ENCODE measurements at regions not wholly inside any gene's neighbourhood (a gene's known extent, or its start where the extent isn't known, plus 50 kb on each side); places are given as distances from the start of the nearest gene placed in this dataset.

- H3K27me3 Mint-ChIP-seq, result peaks cover 0 to 3% of the 10 kb centered on the region in 2 donors
- no peaks in the 10 kb centered on the region for H3K4me1 ChIP-seq (ENCODE audit: insufficient read depth, low read length)
- POLR2A ChIA-PET, result no interaction called here
These were observed 391.6 kb upstream of the RPS23 start for GRCh38 chr5:82669720-82670119.

GRCh38 chr5:82666312-82666711 is 388.2 kb upstream of the RPS23 start:
- no peaks in the 10 kb centered on the region for H3K36me3 Mint-ChIP-seq
- H3K4me1 Mint-ChIP-seq, result no peaks in the 10 kb centered on the region
- DNase-seq, result no peak
- H3K9me3 Mint-ChIP-seq, result no peaks in the 10 kb centered on the region
- H3K27me3 Mint-ChIP-seq, result peaks cover 0 to 3% of the 10 kb centered on the region in 2 donors
- POLR2A ChIA-PET, result no interaction called here
- H3K27ac ChIP-seq (ENCODE audit: low read depth, low read length), result no peak overlapping the region
- no peaks in the 10 kb centered on the region for H3K36me3 ChIP-seq (ENCODE audit: insufficient read depth, low read length)
- no peaks in the 10 kb centered on the region for H3K4me1 ChIP-seq (ENCODE audit: insufficient read depth, low read length)
- H3K9me3 ChIP-seq (ENCODE audit: low read length), result no peaks in the 10 kb centered on the region
- no peak overlapping the region for H3K4me3 Mint-ChIP-seq
- CTCF ChIA-PET, result no interaction called here
- no peaks in the 10 kb centered on the region for H3K27me3 ChIP-seq (ENCODE audit: insufficient read depth, low read length, poor library complexity, severe bottlenecking)
- H3K4me3 ChIP-seq (ENCODE audit: low read length), result no peak overlapping the region
- H3K27ac Mint-ChIP-seq, result no peak overlapping the region

More at GRCh38 chr5:82669720-82670119, 391.6 kb upstream of the RPS23 start:
- peaks cover 0 to 1% (median 0%) of the 10 kb centered on the region in 5 donors for H3K9me3 Mint-ChIP-seq
- DNase-seq, result no peak
- no peak overlapping the region for H3K4me3 Mint-ChIP-seq
- H3K4me3 ChIP-seq (ENCODE audit: low read length), result no peak overlapping the region
- no peaks in the 10 kb centered on the region for H3K36me3 ChIP-seq (ENCODE audit: insufficient read depth, low read length)
- H3K4me1 Mint-ChIP-seq, result no peaks in the 10 kb centered on the region
- no peaks in the 10 kb centered on the region for H3K36me3 Mint-ChIP-seq
- H3K27me3 ChIP-seq (ENCODE audit: insufficient read depth, low read length, poor library complexity, severe bottlenecking), result no peaks in the 10 kb centered on the region
- no peak overlapping the region for H3K27ac Mint-ChIP-seq
- H3K9me3 ChIP-seq (ENCODE audit: low read length), result no peaks in the 10 kb centered on the region
- no peak overlapping the region for H3K27ac ChIP-seq (ENCODE audit: low read depth, low read length)
- CTCF ChIA-PET, result no interaction called here

DNA sequence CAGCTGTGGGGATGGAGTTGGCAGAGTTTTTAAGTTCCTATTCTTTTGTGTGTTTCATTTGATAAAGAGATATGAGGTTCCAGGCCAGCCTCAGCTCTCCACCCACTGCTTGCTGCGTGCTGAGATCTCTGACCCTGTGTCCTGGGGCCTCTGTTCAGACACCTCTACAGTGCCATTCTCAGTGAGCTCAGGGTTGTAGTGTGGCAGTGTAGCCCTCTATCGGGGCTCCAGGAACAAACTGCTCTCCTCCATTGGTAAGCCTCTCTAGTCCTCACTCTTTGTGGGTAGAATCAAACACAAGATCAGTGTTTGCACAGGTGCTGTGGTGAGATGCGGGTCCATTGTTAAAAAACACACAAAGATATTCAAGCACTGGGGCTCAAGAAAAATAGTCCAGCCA is 386.6 kb upstream of the RPS23 start:
- POLR2A ChIA-PET, result no interaction called here
- H3K27me3 Mint-ChIP-seq, result peaks cover 0 to 2% of the 10 kb centered on the region in 2 donors

DNA sequence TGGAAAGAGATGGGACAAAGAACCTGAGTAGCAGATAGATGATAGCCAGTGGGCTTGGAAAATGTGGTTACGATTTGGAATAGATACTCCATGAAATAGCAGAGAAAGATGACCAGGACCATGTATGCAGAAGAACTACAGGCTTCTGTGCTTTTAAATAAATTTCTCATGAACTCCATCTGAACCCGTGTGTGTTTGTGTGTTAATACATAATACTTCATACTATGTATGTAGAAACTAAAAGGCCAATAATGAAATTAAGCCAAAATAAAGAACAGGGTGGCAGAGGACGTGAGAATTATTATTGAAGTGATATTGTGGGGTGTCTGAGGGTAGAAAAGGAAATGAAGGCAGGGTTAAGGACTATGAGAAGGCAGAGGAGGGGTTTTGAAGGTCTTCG is 385.1 kb upstream of the RPS23 start:
- Histone ChIP-seq H3K4me3 (ENCODE audit: low read length) (no peak overlapping the region), H3K27me3 (ENCODE audit: insufficient read depth, low read length, poor library complexity, severe bottlenecking) (no peaks in the 10 kb centered on the region), H3K36me3 (ENCODE audit: insufficient read depth, low read length) (no peaks in the 10 kb centered on the region), H3K27ac (ENCODE audit: low read depth, low read length) (no peak overlapping the region), H3K9me3 (ENCODE audit: low read length) (no peaks in the 10 kb centered on the region), H3K4me1 (ENCODE audit: insufficient read depth, low read length) (no peaks in the 10 kb centered on the region)
- no peaks in the 10 kb centered on the region for H3K9me3 Mint-ChIP-seq
- no peak overlapping the region for H3K4me3 Mint-ChIP-seq
- no peak for DNase-seq
- ChIA-PET POLR2A (no interaction called here), CTCF (no interaction called here)
- H3K27ac Mint-ChIP-seq, result no peak overlapping the region
- H3K27me3 Mint-ChIP-seq, result peaks cover 0 to 2% of the 10 kb centered on the region in 2 donors
- H3K36me3 Mint-ChIP-seq, result no peaks in the 10 kb centered on the region
- H3K4me1 Mint-ChIP-seq, result no peaks in the 10 kb centered on the region

More for the DNA sequence above, 386.6 kb upstream of the RPS23 start:
- Histone ChIP-seq H3K4me1 (ENCODE audit: insufficient read depth, low read length) (no peaks in the 10 kb centered on the region), H3K27me3 (ENCODE audit: insufficient read depth, low read length, poor library complexity, severe bottlenecking) (no peaks in the 10 kb centered on the region), H3K9me3 (ENCODE audit: low read length) (no peaks in the 10 kb centered on the region), H3K4me3 (ENCODE audit: low read length) (no peak overlapping the region), H3K36me3 (ENCODE audit: insufficient read depth, low read length) (no peaks in the 10 kb centered on the region), H3K27ac (ENCODE audit: low read depth, low read length) (no peak overlapping the region)
- CTCF ChIA-PET, result no interaction called here
- no peak overlapping the region for H3K4me3 Mint-ChIP-seq
- no peaks in the 10 kb centered on the region for H3K4me1 Mint-ChIP-seq
- no peaks in the 10 kb centered on the region for H3K9me3 Mint-ChIP-seq
- no peaks in the 10 kb centered on the region for H3K36me3 Mint-ChIP-seq
- no peak overlapping the region for H3K27ac Mint-ChIP-seq
- DNase-seq, result no peak

DNA sequence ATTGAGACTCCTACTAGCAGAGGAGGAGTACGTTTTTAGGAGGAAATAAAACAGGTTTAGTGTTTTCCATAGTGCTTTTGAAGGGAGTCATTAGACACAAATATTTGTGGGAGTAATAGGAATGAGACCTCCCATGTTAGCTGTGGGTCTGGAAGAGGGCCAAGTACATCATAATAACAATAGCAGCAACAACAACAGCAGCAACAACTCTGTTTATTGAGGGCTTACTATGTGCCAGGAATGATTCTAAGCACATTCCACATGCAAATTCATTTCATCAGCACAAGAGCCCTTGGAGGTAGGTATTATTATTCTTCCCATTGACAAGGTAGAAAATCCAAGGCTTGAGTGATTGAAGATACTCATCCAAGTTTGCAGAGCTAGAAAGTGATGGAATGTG is 384.2 kb upstream of the RPS23 start:
- no peak overlapping the region for H3K4me3 ChIP-seq (ENCODE audit: low read length)
- H3K9me3 Mint-ChIP-seq, result no peaks in the 10 kb centered on the region
- no peak overlapping the region for H3K27ac ChIP-seq (ENCODE audit: low read depth, low read length)
- ChIA-PET CTCF (no interaction called here), POLR2A (no interaction called here)
- DNase-seq, result no peak
- H3K4me1 Mint-ChIP-seq, result no peaks in the 10 kb centered on the region
- H3K27me3 ChIP-seq (ENCODE audit: insufficient read depth, low read length, poor library complexity, severe bottlenecking), result no peaks in the 10 kb centered on the region
- no peaks in the 10 kb centered on the region for H3K9me3 ChIP-seq (ENCODE audit: low read length)
- peaks cover 0 to 2% of the 10 kb centered on the region in 2 donors for H3K27me3 Mint-ChIP-seq
- H3K4me1 ChIP-seq (ENCODE audit: insufficient read depth, low read length), result no peaks in the 10 kb centered on the region
- H3K36me3 Mint-ChIP-seq, result no peaks in the 10 kb centered on the region
- no peaks in the 10 kb centered on the region for H3K36me3 ChIP-seq (ENCODE audit: insufficient read depth, low read length)
- H3K27ac Mint-ChIP-seq, result no peak overlapping the region
- no peak overlapping the region for H3K4me3 Mint-ChIP-seq

DNA sequence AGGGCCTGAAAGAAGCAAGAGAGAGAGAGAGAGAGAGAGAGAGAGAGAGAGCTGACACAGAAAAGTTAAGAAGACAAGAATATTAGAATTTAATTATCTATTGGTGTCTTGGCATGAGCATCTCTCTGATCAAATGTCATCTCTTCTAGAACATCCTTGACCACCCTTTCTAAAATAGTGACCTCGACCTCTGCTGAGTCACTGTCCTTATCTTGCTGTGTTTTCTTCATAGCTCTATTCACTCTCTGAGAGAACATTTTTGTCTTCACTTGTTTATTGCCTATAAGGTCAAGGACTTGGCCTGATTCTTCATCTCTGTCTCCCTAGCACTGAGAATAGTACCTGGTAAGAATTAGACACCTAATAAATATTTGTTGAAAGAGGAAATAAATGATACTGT is 383.8 kb upstream of the RPS23 start:
- Mint-ChIP-seq H3K4me3 (no peak overlapping the region), H3K36me3 (no peaks in the 10 kb centered on the region), H3K27ac (no peak overlapping the region), H3K9me3 (no peaks in the 10 kb centered on the region), H3K4me1 (no peaks in the 10 kb centered on the region), H3K27me3 (peaks cover 0 to 2% of the 10 kb centered on the region in 2 donors)
- Histone ChIP-seq H3K27me3 (ENCODE audit: insufficient read depth, low read length, poor library complexity, severe bottlenecking) (no peaks in the 10 kb centered on the region), H3K4me1 (ENCODE audit: insufficient read depth, low read length) (no peaks in the 10 kb centered on the region), H3K36me3 (ENCODE audit: insufficient read depth, low read length) (no peaks in the 10 kb centered on the region), H3K9me3 (ENCODE audit: low read length) (no peaks in the 10 kb centered on the region), H3K27ac (ENCODE audit: low read depth, low read length) (no peak overlapping the region), H3K4me3 (ENCODE audit: low read length) (no peak overlapping the region)
- POLR2A ChIA-PET, result no interaction called here
- CTCF ChIA-PET, result no interaction called here
- no peak for DNase-seq

- no peak overlapping the region for H3K4me3 Mint-ChIP-seq
- H3K9me3 ChIP-seq (ENCODE audit: low read length), result no peaks in the 10 kb centered on the region
- peaks cover 0 to 2% of the 10 kb centered on the region in 2 donors for H3K27me3 Mint-ChIP-seq
- no peaks in the 10 kb centered on the region for H3K4me1 ChIP-seq (ENCODE audit: insufficient read depth, low read length)
- no peaks in the 10 kb centered on the region for H3K9me3 Mint-ChIP-seq
- DNase-seq, result no peak
- H3K36me3 Mint-ChIP-seq, result no peaks in the 10 kb centered on the region
- no peak overlapping the region for H3K27ac ChIP-seq (ENCODE audit: low read depth, low read length)
- peaks cover 0 to 2% (median 0%) of the 10 kb centered on the region in 3 donors for H3K4me1 Mint-ChIP-seq
- ChIA-PET CTCF (no interaction called here), POLR2A (no interaction called here)
- no peak overlapping the region for H3K4me3 ChIP-seq (ENCODE audit: low read length)
- H3K36me3 ChIP-seq (ENCODE audit: insufficient read depth, low read length), result no peaks in the 10 kb centered on the region
- H3K27me3 ChIP-seq (ENCODE audit: insufficient read depth, low read length, poor library complexity, severe bottlenecking), result no peaks in the 10 kb centered on the region
- no peak overlapping the region for H3K27ac Mint-ChIP-seq
These were observed 383.3 kb upstream of the RPS23 start for GRCh38 chr5:82661462-82661861.

GRCh38 chr5:82659115-82659514 is 381.0 kb upstream of the RPS23 start:
- H3K36me3 ChIP-seq (ENCODE audit: insufficient read depth, low read length), result no peaks in the 10 kb centered on the region
- no peaks in the 10 kb centered on the region for H3K27me3 ChIP-seq (ENCODE audit: insufficient read depth, low read length, poor library complexity, severe bottlenecking)
- DNase-seq, result no peak
- Mint-ChIP-seq H3K4me3 (no peak overlapping the region), H3K27me3 (peaks cover 0 to 4% of the 10 kb centered on the region in 2 donors), H3K9me3 (no peaks in the 10 kb centered on the region), H3K36me3 (no peaks in the 10 kb centered on the region), H3K27ac (no peak overlapping the region), H3K4me1 (peaks cover 0 to 5% (median 0%) of the 10 kb centered on the region in 3 donors)
- CTCF ChIA-PET, result no interaction called here
- H3K4me1 ChIP-seq (ENCODE audit: insufficient read depth, low read length), result no peaks in the 10 kb centered on the region
- no peaks in the 10 kb centered on the region for H3K9me3 ChIP-seq (ENCODE audit: low read length)
- no peak overlapping the region for H3K4me3 ChIP-seq (ENCODE audit: low read length)
- H3K27ac ChIP-seq (ENCODE audit: low read depth, low read length), result no peak overlapping the region
- POLR2A ChIA-PET, result no interaction called here

DNA sequence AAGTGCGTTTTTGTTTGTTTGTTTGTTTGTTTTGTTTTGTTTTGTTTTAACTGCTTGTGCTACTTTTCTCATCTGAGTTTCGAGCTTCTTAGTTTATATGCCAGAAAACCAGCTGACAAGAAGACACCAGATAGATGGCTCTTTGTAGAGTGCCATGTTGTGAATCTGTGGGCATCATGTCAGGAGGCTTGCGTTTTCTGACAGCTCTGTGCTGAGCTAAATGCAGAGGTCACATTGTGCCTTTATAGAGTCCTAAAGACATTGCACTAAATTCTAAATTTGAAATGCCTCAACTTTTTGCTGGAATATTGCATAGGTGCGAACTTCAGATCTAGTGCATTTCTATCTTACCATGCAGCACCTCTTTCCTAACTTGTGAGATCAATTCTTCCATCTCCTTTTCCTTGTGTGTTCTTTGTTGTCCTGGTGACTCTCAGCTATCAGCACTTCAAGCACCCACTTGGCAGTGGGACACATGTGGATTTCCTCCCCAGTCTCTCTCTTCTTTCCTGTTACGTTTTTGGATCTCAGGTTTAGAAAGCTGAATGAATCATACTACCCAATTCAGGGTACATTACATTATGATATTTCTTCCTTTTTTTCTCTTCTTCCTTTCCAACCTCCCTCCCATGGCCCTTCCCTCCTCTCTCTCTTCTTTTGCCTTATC is 379.0 kb upstream of the RPS23 start:
- no peak for DNase-seq
- H3K27me3 ChIP-seq (ENCODE audit: insufficient read depth, low read length, poor library complexity, severe bottlenecking), result no peaks in the 10 kb centered on the region
- Mint-ChIP-seq H3K4me3 (no peak overlapping the region), H3K36me3 (no peaks in the 10 kb centered on the region), H3K4me1 (peaks cover 0 to 5% (median 0%) of the 10 kb centered on the region in 3 donors), H3K27ac (no peak overlapping the region), H3K9me3 (no peaks in the 10 kb centered on the region), H3K27me3 (peaks cover 0 to 13% of the 10 kb centered on the region in 2 donors)
- POLR2A ChIA-PET, result no interaction called here
- no peaks in the 10 kb centered on the region for H3K4me1 ChIP-seq (ENCODE audit: insufficient read depth, low read length)
- CTCF ChIA-PET, result no interaction called here
- no peak overlapping the region for H3K4me3 ChIP-seq (ENCODE audit: low read length)
- no peak overlapping the region for H3K27ac ChIP-seq (ENCODE audit: low read depth, low read length)
- H3K9me3 ChIP-seq (ENCODE audit: low read length), result no peaks in the 10 kb centered on the region
- no peaks in the 10 kb centered on the region for H3K36me3 ChIP-seq (ENCODE audit: insufficient read depth, low read length)

All from CD8-positive, alpha-beta memory T cell (primary cell).